HG03060 (cell line): ENCODE measurements at regions not wholly inside any gene's neighbourhood (a gene's known extent, or its start where the extent isn't known, plus 50 kb on each side); places are given as distances from the start of the nearest gene placed in this dataset.

Experiments used
- ATAC-seq: cut with Tn5 transposase; IDR thresholded peaks from one replicate; pipeline ENCODE4 v1.9.1; 2021; ENCODE audit warnings: low read depth, moderate number of reproducible peaks; ENCODE audit not compliant: unreplicated experiment

GRCh38 chr5:165260426-165260825 lies 1755.0 kb downstream of the MAT2B start:
- no peak for ATAC-seq

GRCh38 chr5:165263536-165263935 lies 1758.1 kb downstream of the MAT2B start:
- no peak for ATAC-seq

DNA sequence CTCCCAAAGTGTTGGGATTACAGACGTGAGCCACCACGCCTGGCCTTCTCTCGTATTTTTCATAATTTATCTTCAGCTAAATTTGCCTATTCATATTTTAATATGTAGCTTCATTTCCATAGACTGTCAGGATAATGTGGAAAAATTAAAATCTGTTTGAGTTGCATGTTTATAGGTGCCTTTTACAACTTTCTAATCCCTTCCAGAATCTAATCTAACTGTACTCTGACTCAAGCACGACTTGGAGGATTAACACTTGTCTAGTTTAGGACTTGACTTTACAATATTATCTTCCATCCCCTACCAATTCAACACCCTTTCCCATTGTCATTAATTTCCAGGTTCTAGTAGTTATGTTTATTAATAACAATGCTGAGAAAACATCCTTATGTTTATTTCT lies 1761.5 kb downstream of the MAT2B start:
- ATAC-seq = no peak

- ATAC-seq = no peak
Measured at GRCh38 chr5:165272436-165272835, 1767.0 kb downstream of the MAT2B start.

DNA sequence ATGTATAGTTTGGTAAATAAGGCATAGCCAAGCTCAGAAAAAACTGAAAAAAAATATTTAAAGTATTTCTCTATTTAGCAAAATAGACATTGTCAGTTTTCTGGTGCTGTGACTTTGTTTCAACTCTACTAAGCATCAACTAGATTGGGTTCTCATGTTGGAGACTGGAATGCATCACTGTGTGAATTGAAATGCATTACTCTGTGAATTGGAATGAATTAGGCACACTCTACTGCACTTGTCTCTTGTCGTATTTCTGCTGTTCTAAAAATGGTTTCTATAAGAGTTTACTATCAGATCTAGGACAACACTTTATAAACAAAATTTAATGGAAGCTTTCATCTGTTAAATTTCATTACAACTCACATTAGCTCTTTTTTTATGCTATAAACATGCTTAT lies 1772.2 kb downstream of the MAT2B start:
- ATAC-seq = no peak

GRCh38 chr5:165282491-165282890 lies 1777.1 kb downstream of the MAT2B start:
- no peak for ATAC-seq

DNA sequence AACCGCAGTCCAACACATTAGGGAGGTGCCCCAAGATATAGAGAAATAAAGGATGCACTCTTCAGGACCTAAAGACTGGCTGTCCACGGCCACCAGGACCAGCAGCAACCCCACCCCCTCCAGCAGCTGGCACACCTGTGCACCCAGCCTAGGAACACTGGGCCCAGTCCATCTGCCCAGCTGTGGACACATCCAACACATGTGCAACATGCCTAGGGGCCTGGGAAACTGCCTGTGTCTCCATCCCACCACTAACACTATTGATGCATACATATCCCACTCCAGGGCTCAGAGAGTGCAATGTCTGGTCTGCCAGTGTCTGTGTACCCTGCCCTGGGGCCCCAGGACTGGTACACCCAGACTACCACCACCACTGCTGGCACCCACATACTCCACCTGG lies 1781.3 kb downstream of the MAT2B start:
- ATAC-seq = no peak

- no peak for ATAC-seq
Measured at GRCh38 chr5:165290535-165290934, 1785.1 kb downstream of the MAT2B start.

DNA sequence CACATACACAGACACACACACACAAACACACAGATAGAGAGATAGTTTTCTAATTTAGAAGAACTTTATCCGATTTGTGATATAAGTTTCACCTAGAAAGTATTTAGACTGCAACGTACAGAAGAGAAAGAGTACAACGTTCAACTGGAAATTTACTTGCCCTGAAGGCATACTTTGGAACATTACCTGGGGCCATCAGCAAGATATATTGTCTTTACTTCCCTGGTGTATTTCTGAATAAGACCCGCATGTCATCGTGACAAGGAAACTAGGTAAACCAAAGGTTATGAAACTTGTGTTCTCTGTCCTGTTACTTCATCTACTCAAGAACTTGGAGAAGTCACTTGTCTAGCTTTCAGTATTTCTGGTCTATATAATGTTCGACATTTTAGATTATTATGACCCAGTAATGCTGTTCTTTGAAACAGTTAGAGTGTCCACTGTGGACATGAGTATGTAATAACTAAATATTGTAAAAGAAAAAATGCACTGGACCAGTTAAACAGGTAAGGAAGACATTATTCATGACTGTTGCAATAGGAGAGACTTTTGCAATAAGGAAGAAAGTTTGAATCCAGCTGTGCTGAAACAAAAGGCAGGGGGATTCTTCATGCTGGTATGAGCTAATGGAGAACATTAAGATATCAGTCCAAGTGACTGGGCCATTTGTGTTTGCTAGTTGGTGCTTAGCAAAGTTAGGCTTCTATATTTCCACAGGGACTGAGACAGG lies 1791.1 kb downstream of the MAT2B start:
- no peak for ATAC-seq

DNA sequence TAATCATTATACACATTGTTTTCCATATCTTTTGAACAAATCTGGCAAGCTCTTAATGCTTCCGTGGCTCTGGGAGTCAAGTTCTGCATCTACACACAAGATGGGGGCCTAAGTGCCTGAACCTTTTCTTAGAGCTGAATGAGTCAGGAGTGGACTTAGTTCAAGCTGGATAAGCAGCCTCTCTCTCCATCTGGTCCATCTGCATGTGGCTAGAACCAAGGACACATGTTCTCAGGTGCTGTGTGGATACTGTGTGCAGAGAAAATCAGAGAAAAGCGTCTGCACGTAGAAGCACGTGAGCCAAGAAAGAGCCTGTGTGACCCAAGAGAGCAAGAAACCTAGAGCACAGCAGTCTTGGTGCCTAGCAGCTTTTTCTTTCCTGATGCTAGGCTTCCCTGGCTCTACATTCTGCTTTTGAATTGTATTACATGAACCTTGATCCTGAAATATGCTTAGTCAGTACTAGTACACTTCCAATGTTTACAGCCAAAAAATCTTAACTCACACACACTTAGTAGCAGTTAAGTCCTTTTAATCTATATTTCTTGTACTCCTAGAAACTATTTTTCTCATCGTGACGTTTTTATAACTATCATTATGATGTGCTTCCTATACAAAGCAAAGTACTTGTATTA lies 1798.9 kb downstream of the MAT2B start:
- ATAC-seq = no peak

GRCh38 chr5:165305596-165305995 lies 1800.2 kb downstream of the MAT2B start:
- ATAC-seq = no peak

GRCh38 chr5:165309446-165309845 lies 1804.0 kb downstream of the MAT2B start:
- ATAC-seq = no peak

DNA sequence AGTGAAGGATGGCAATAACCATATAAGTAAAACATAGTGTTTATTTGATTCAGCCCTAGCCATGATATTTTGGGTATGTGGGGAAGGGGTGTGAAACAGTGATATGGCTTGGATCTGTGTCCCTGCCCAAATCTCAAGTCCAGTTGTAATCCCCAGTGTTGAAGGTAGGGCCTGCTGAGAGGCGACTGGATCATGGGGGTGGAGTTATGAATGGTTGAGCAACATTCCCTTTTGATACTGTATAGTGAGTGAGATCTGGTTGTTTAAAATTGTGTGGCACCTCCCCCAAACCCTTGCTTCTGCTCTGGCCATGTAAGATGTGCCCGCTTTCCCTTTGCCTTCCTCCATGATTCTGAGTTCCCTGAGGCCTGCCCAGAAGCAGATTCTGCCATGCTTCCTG lies 1804.6 kb downstream of the MAT2B start:
- ATAC-seq = no peak

DNA sequence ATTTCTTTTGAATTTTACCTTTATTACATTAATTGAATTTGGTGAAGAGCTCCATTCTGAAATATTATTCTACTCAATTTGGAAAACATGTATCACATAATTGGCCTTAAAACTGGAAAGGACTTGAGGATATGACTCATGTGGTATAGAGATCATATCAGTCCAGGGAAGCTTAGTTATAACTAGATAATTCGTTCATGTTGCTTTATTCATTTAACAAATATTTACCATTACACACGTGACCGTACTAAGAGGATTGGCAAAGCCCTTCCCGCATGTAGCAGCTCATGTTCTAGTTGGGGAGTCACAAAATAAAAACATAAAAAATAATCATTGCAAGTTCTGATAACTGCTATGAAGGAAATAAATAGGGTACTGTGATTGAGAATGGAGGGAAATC lies 1816.5 kb downstream of the MAT2B start:
- no peak for ATAC-seq

GRCh38 chr5:165325221-165325620 lies 1819.8 kb downstream of the MAT2B start:
- ATAC-seq = no peak

GRCh38 chr5:165327631-165328030 lies 1822.2 kb downstream of the MAT2B start:
- no peak for ATAC-seq

GRCh38 chr5:165328846-165329245 lies 1823.4 kb downstream of the MAT2B start:
- no peak for ATAC-seq

- no peak for ATAC-seq
Measured at GRCh38 chr5:165333623-165334022, 1828.2 kb downstream of the MAT2B start.

DNA sequence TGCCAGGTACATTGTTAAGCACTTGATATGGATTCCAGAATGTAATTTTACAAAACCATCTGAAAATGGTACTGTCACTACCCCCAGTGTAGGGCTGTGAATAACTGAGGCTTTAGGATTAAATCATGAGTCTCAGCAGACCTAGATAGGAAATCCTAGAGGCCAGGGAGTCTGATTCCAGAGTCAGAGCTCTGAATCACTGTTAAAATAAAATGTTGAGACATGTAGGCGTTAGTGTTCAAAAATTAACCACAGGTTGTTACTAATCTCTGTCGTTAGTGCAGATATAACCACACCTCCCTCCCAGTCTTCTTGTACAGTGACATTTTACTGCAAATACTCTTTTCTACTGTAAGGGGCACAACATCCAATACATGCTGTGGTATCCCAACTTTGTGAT lies 1828.8 kb downstream of the MAT2B start:
- no peak for ATAC-seq

DNA sequence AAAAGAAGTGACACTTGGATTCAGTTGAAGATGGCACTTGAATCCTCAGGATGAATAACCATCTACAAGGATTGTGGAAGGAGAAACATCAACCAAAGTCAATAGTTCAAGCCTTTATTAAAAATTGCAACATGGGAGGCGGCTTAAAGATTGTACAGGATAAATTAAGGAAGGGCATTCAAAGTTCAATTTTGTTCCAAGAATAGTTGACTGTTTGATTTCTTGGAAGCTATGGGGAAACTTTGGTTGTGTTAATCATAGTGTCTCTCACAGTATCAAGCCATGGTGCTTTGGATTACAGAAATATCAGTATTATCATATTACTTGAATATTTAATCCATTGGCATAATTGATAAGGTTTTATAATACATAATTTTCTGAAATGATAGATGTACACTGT lies 1844.3 kb downstream of the MAT2B start:
- no peak for ATAC-seq

DNA sequence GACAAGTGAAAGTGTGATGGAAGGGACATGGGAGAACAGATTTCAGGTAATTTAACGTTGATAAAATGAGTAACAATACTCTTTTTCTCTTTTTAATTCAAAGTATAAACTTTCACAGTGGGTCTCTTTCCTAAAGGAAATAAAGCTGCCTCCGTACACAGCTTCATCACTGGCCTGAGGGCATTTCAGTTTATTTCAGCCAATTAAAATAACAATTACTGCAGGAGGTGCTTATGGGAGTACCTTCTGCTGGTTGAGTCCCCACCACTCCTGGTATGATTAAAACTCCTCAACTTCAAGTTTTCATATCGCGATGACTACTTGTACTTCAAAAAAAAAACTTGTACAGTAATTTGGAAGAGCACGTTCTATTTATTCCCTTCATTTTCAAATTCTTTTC lies 1845.9 kb downstream of the MAT2B start:
- ATAC-seq = no peak

DNA sequence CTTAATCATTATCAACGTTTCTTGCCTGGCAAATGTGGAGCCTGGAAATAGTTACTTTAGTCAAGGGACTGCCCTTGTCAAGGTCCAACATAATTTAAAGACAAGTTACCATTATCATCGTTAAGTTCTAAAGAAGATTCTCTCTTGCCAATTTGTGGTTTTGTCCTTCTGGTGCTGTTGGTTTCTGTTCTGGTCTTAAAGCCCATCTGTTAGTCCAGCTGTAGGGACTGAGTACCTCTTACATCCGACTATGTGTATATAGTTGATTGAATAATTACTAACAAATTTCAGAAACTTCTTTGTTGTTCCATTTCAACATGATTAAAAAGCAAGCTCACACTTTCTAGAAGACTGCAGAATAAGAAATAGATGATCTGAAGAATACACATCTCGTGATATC lies 1854.9 kb downstream of the MAT2B start:
- ATAC-seq = no peak
